CD4-positive, CD25-positive, alpha-beta regulatory T cell (primary cell): ENCODE measurements at regions not wholly inside any gene's neighbourhood (a gene's known extent, or its start where the extent isn't known, plus 50 kb on each side); places are given as distances from the start of the nearest gene placed in this dataset.

ENCODE experiments used
- ATAC-seq, 2 donors: fragments of 150-1000 bp; cut with Tn5 transposase; one replicate each; pipeline ENCODE4 v1.10.0; 2021; ENCODE audit warnings: low read depth in 2 of 2, moderate number of reproducible peaks in 2 of 2, moderate library complexity in 1 of 2
- DNase-seq, 3 donors: peaks; one replicate each; pipeline versions ENCODE4 v3.0.0 to v3.0.0-alpha.2; 2012 to 2022; ENCODE audit warnings: mixed read lengths in 1 of 3
- H3K27ac ChIP-seq: one replicate; pipeline ENCODE4 v1.7.0; 2013; ENCODE audit warnings: mild to moderate bottlenecking, low read length; ENCODE audit not compliant: insufficient read depth, poor library complexity, severe bottlenecking
- H3K27me3 ChIP-seq: one replicate; pipeline ENCODE4 v1.7.0; 2013; ENCODE audit warnings: low read length; ENCODE audit not compliant: control insufficient read depth, insufficient read depth
- H3K36me3 ChIP-seq: one replicate; pipeline ENCODE4 v1.7.0; 2013; ENCODE audit warnings: mild to moderate bottlenecking, low read length, moderate library complexity; ENCODE audit not compliant: control insufficient read depth, insufficient read depth
- H3K4me1 ChIP-seq: 2 replicates; pipeline ENCODE4 v1.7.0; 2013; ENCODE audit warnings: mild to moderate bottlenecking, low read length; ENCODE audit not compliant: insufficient read depth, control insufficient read depth, poor library complexity, severe bottlenecking
- H3K4me3 ChIP-seq: one replicate; pipeline ENCODE4 v1.7.0; 2013; ENCODE audit warnings: low read depth, mild to moderate bottlenecking, low read length, moderate library complexity
- H3K9me3 ChIP-seq, 2 experiments: 1 replicate in 1 of 2; 2 replicates in 1 of 2; pipeline ENCODE4 v1.7.0; 2013; ENCODE audit warnings: low read length in 2 of 2, mild to moderate bottlenecking in 1 of 2, moderate library complexity in 1 of 2; ENCODE audit not compliant: control insufficient read depth in 2 of 2
- H3K27ac Mint-ChIP-seq, 3 donors: one replicate each; pipeline ENCODE4 v1.8.0; 2020 to 2022; ENCODE audit warnings: mild to moderate bottlenecking in 3 of 3, mixed read lengths in 3 of 3, moderate library complexity in 2 of 3
- H3K27me3 Mint-ChIP-seq: one replicate; pipeline ENCODE4 v1.8.0; 2022; ENCODE audit warnings: mild to moderate bottlenecking, mixed read lengths
- H3K36me3 Mint-ChIP-seq: one replicate; pipeline ENCODE4 v1.8.0; 2020; ENCODE audit warnings: mixed read lengths
- H3K4me1 Mint-ChIP-seq, 4 donors: one replicate each; pipeline ENCODE4 v1.8.0; 2020 to 2022; ENCODE audit warnings: mixed read lengths in 4 of 4, mild to moderate bottlenecking in 1 of 4
- H3K4me3 Mint-ChIP-seq, 4 donors: one replicate each; pipeline ENCODE4 v1.8.0; 2020 to 2022; ENCODE audit warnings: mild to moderate bottlenecking in 4 of 4, mixed read lengths in 4 of 4, moderate library complexity in 3 of 4
- H3K9me3 Mint-ChIP-seq, 7 donors: one replicate each; pipeline ENCODE4 v1.8.0; 2020 to 2022; ENCODE audit warnings: mixed read lengths in 7 of 7, mild to moderate bottlenecking in 3 of 7, moderate library complexity in 2 of 7

DNA sequence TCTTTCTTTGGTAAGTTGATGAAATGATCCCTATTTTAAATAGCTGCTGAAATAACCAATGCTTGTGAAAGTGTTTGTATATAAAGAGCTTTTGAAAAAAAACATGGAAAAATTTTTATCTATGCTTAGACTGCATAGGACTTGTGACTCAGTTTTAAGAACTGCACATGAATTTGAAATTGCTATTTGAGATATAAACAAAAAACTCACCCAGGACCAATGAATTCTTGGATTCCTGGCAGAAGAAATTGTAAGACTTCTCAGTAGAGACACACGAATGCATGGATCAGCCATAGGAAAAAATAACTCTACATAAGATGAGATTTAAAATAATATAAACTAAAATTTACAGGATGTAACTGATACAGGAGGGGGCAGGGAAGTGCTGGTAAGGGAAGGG is 278.8 kb upstream of the SORCS1 start:
- no peak overlapping the region for H3K4me3 ChIP-seq
- no peaks in the 10 kb centered on the region for H3K4me1 Mint-ChIP-seq
- H3K9me3 Mint-ChIP-seq, result peaks cover 0 to 31% (median 9%) of the 10 kb centered on the region in 7 donors
- H3K36me3 Mint-ChIP-seq, result no peaks in the 10 kb centered on the region
- no peaks in the 10 kb centered on the region for H3K4me1 ChIP-seq
- DNase-seq (no peak), ATAC-seq (no peak)
- H3K36me3 ChIP-seq, result no peaks in the 10 kb centered on the region
- H3K27ac Mint-ChIP-seq, result no peak overlapping the region
- H3K4me3 Mint-ChIP-seq, result no peak overlapping the region
- H3K9me3 ChIP-seq, result peaks cover 0 to 2% of the 10 kb centered on the region in 2 experiments
- no peak overlapping the region for H3K27ac ChIP-seq
- no peaks in the 10 kb centered on the region for H3K27me3 Mint-ChIP-seq
- no peaks in the 10 kb centered on the region for H3K27me3 ChIP-seq

DNA sequence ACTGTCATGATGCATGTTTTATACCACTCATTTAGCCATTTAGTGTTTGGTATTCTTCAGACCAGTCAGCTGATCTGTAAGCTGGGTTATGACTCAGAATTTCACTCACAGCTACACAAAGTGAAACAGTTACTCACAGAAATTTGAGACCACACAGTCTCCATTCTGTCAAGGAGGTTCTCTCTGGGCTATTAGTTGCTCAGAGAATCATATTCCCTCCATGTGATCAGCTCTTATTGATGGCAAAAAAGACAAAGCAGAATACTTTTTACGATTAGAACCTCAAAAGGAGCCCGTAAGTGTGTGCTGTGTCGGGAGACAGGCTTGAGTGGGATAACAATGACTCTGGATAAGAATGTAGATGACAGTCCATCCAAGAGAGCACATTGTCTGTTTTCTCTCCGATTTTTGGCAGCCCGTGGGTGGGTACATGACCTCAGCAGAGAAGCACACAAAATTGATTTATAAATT is 277.6 kb upstream of the SORCS1 start:
- ATAC-seq, result no peak
- peaks cover 0 to 2% of the 10 kb centered on the region in 2 experiments for H3K9me3 ChIP-seq
- no peaks in the 10 kb centered on the region for H3K4me1 Mint-ChIP-seq
- H3K27ac ChIP-seq, result no peak overlapping the region
- no peak overlapping the region for H3K4me3 Mint-ChIP-seq
- no peaks in the 10 kb centered on the region for H3K36me3 Mint-ChIP-seq
- H3K27ac Mint-ChIP-seq, result no peak overlapping the region
- H3K9me3 Mint-ChIP-seq, result peaks cover 0 to 35% (median 14%) of the 10 kb centered on the region in 7 donors
- H3K36me3 ChIP-seq, result no peaks in the 10 kb centered on the region
- DNase-seq, result no peak
- H3K27me3 ChIP-seq, result no peaks in the 10 kb centered on the region
- no peaks in the 10 kb centered on the region for H3K4me1 ChIP-seq
- no peak overlapping the region for H3K4me3 ChIP-seq
- no peaks in the 10 kb centered on the region for H3K27me3 Mint-ChIP-seq

DNA sequence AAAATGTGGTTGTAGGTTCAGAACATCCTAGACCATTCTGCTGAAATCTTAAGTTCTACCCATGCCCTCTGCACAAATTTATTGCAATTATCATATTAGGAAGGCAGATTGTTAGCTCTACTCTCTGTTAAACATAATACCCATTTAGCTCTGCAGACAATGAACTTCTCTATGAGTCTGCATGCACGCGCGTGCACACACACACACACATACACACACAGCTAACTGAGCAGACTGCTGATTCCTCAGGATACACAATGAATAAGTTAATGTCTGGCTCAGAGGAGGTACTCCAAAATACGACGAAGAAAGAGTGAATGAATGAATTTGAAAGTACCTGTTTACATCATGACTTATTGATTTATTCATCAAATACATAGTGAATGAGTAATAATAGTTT is 276.2 kb upstream of the SORCS1 start:
- no peak for ATAC-seq
- no peak overlapping the region for H3K27ac Mint-ChIP-seq

DNA sequence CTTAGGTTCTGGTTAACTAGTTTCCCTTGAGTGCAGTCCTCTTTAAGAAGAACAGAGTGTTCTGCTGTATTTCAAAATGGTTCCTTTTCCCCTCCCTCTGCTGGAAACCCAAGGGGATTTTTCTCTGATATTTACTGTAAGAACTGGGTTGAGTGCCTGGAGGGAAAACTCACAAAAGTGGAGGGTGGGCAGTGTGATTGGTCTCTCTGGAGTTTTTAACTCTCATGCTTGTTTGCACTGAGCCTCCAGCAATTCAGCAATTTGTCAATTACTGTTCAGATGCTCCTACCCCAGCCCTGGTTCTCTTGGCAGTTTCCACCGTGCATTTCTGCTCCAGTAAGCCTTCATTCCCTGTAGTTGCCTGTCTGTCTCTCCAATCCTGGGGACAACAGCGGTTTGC is 273.4 kb upstream of the SORCS1 start:
- no peaks in the 10 kb centered on the region for H3K27me3 Mint-ChIP-seq
- H3K27ac ChIP-seq, result no peak overlapping the region
- no peaks in the 10 kb centered on the region for H3K36me3 ChIP-seq
- no peak overlapping the region for H3K4me3 Mint-ChIP-seq
- ATAC-seq (no peak), DNase-seq (no peak)
- no peaks in the 10 kb centered on the region for H3K36me3 Mint-ChIP-seq
- no peak overlapping the region for H3K4me3 ChIP-seq
- H3K9me3 ChIP-seq, result peaks cover 0 to 2% of the 10 kb centered on the region in 2 experiments
- peaks cover 5 to 23% (median 10%) of the 10 kb centered on the region in 7 donors for H3K9me3 Mint-ChIP-seq
- H3K27ac Mint-ChIP-seq, result no peak overlapping the region
- no peaks in the 10 kb centered on the region for H3K27me3 ChIP-seq
- H3K4me1 Mint-ChIP-seq, result peaks cover 0 to 1% (median 0%) of the 10 kb centered on the region in 4 donors
- no peaks in the 10 kb centered on the region for H3K4me1 ChIP-seq

More for the DNA sequence above, 276.2 kb upstream of the SORCS1 start:
- H3K9me3 ChIP-seq, result peaks cover 0 to 2% of the 10 kb centered on the region in 2 experiments
- no peak overlapping the region for H3K4me3 ChIP-seq
- no peak for DNase-seq
- Mint-ChIP-seq H3K4me3 (no peak overlapping the region), H3K27me3 (no peaks in the 10 kb centered on the region), H3K4me1 (peaks cover 0 to 1% (median 0%) of the 10 kb centered on the region in 4 donors), H3K9me3 (peaks cover 5 to 31% (median 15%) of the 10 kb centered on the region in 7 donors), H3K36me3 (no peaks in the 10 kb centered on the region)
- H3K27ac ChIP-seq, result no peak overlapping the region
- no peaks in the 10 kb centered on the region for H3K27me3 ChIP-seq
- no peaks in the 10 kb centered on the region for H3K36me3 ChIP-seq
- no peaks in the 10 kb centered on the region for H3K4me1 ChIP-seq

DNA sequence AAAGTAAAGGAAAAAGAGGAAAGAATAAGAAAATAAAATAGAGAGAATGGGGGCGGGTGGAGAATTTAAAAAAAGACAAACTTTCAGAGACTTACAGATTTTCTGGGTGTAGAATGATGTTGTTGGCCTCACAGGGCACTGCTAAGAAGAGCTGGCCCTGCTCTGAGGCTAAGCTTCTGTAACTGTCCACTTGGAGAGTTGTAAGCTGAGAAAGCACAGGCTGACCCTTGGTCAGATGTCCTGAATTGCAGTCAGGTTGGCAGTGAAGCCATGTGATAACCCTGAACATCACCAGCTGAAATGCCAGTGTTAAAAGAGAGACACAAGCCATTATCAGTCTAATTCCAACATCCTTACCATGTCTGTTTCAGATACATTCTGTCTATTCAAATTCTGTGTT is 272.1 kb upstream of the SORCS1 start:
- H3K4me1 Mint-ChIP-seq, result peaks cover 0 to 1% (median 0%) of the 10 kb centered on the region in 4 donors

DNA sequence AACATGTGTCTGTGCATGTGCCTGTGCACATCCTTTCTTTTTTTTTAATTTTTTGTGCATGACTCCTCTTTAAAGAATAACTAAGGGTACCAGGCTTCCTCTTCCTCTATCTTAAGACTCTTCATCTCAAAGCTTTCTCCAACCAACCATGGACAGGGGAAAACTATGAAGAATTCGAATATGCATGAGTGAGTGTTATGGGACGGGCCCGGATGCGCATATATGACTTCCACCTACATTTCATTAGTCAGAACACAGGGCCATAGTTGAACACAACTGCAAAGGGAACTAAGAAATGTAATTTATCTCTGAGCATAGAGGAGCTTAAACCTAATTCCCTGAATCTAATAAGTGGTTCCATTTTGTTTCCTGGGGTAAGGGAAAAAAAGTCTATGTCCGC is 270.3 kb upstream of the SORCS1 start:
- Mint-ChIP-seq H3K27ac (no peak overlapping the region), H3K27me3 (no peaks in the 10 kb centered on the region), H3K9me3 (peaks cover 3 to 23% (median 7%) of the 10 kb centered on the region in 7 donors), H3K36me3 (no peaks in the 10 kb centered on the region), H3K4me3 (no peak overlapping the region), H3K4me1 (peaks cover 0 to 1% (median 0%) of the 10 kb centered on the region in 4 donors)
- Histone ChIP-seq H3K4me3 (no peak overlapping the region), H3K36me3 (no peaks in the 10 kb centered on the region), H3K27ac (no peak overlapping the region), H3K27me3 (no peaks in the 10 kb centered on the region), H3K9me3 (peaks cover 0 to 5% of the 10 kb centered on the region in 2 experiments), H3K4me1 (no peaks in the 10 kb centered on the region)
- DNase-seq, result no peak
- ATAC-seq, result no peak

More for the DNA sequence above, 272.1 kb upstream of the SORCS1 start:
- ATAC-seq, result no peak
- Mint-ChIP-seq H3K27ac (no peak overlapping the region), H3K27me3 (no peaks in the 10 kb centered on the region), H3K4me3 (no peak overlapping the region), H3K9me3 (peaks cover 5 to 26% (median 11%) of the 10 kb centered on the region in 7 donors), H3K36me3 (no peaks in the 10 kb centered on the region)
- Histone ChIP-seq H3K9me3 (peaks cover 0 to 2% of the 10 kb centered on the region in 2 experiments), H3K36me3 (no peaks in the 10 kb centered on the region), H3K27me3 (no peaks in the 10 kb centered on the region), H3K27ac (no peak overlapping the region), H3K4me3 (no peak overlapping the region), H3K4me1 (no peaks in the 10 kb centered on the region)
- no peak for DNase-seq

DNA sequence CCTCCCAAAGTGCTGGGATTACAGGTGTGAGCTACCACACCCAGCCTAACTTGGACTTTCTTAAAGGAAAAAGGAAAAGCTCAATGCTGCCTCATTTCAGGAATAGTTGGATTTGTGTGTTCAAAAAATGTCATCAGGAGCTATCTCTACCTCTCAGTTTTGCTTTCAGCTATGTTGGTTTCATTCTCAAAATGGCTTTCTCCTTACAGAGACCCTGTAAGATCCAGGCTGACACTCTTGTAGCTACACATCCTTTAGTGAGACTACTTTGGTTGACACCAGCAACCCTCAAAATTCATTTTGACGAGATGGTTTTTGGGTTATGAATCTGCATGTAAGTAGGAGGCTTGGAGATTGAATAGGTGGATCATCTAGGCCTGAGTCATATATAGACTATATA is 269.7 kb upstream of the SORCS1 start:
- H3K4me3 Mint-ChIP-seq, result no peak overlapping the region
- Histone ChIP-seq H3K4me3 (no peak overlapping the region), H3K9me3 (peaks cover 0 to 5% of the 10 kb centered on the region in 2 experiments), H3K4me1 (no peaks in the 10 kb centered on the region), H3K27me3 (no peaks in the 10 kb centered on the region), H3K36me3 (no peaks in the 10 kb centered on the region), H3K27ac (no peak overlapping the region)
- no peak overlapping the region for H3K27ac Mint-ChIP-seq
- no peak for DNase-seq
- peaks cover 3 to 23% (median 10%) of the 10 kb centered on the region in 7 donors for H3K9me3 Mint-ChIP-seq
- no peaks in the 10 kb centered on the region for H3K36me3 Mint-ChIP-seq
- ATAC-seq, result no peak
- no peaks in the 10 kb centered on the region for H3K27me3 Mint-ChIP-seq
- peaks cover 0 to 1% (median 0%) of the 10 kb centered on the region in 4 donors for H3K4me1 Mint-ChIP-seq

DNA sequence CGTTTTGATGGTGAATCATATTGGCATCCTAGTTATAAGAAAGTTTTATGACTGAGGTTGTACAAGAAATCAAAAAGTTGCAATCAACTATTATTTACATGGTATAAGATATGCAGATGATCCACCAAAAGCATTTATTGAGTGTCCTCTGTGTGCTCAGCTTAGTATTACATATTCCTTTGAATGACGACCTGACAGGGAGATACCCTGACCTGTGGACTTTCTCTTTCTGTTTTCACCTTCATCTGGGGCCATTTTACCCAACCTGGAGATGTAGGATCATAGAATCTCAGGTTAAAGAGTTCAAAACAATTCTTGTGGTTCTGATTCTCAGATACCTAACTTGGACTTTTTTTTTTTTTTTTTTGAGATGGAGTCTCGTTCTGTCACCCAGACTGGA is 269.1 kb upstream of the SORCS1 start:
- ATAC-seq (no peak), DNase-seq (no peak)
- Mint-ChIP-seq H3K27me3 (no peaks in the 10 kb centered on the region), H3K4me1 (peaks cover 0 to 1% (median 0%) of the 10 kb centered on the region in 4 donors), H3K4me3 (no peak overlapping the region), H3K9me3 (peaks cover 4 to 23% (median 11%) of the 10 kb centered on the region in 7 donors), H3K36me3 (no peaks in the 10 kb centered on the region), H3K27ac (no peak overlapping the region)
- H3K9me3 ChIP-seq, result peaks cover 0 to 5% of the 10 kb centered on the region in 2 experiments
- H3K36me3 ChIP-seq, result no peaks in the 10 kb centered on the region
- H3K27me3 ChIP-seq, result no peaks in the 10 kb centered on the region
- H3K4me3 ChIP-seq, result no peak overlapping the region
- H3K27ac ChIP-seq, result no peak overlapping the region
- H3K4me1 ChIP-seq, result no peaks in the 10 kb centered on the region
